ENCODE measurements at regions not wholly inside any gene's neighbourhood (a gene's known extent, or its start where the extent isn't known, plus 50 kb on each side); places are given as distances from the start of the nearest gene placed in this dataset.

GRCh38 chr22:27660306-27660705 is 141.2 kb downstream of the MN1 start:
- ATAC-seq (ENCODE audit: low read depth) (no peak), DNase-seq (no peak)
- H3K4me1 ChIP-seq (ENCODE audit: control insufficient read depth in 2 of 2, insufficient read depth in 2 of 2, low read length in 2 of 2) = no peaks in the 10 kb centered on the region
- H3K27me3 Mint-ChIP-seq = peaks cover 4% of the 10 kb centered on the region
- no peak overlapping the region for H3K4me2 ChIP-seq (replicated peaks; ENCODE audit: low read depth, low read length, poor library complexity, severe bottlenecking)
- POLR2A ChIA-PET = no interaction called here
- no peaks in the 10 kb centered on the region for H3K36me3 ChIP-seq (replicated peaks in 1 of 2; ENCODE audit: control extremely low read depth in 1 of 2, control insufficient read depth in 1 of 2, extremely low read depth in 1 of 2, insufficient read depth in 2 of 2, low read length in 1 of 2)
- H2AFZ ChIP-seq (ENCODE audit: insufficient read depth, low read depth, low read length, poor library complexity, severe bottlenecking) = no peak overlapping the region
- CTCF ChIA-PET = interaction anchor here (0.7 kb wide), 1 partner anchor 65 kb away, joined by 3 read pairs; no protein-coding TSS in a partner anchor
- H4K20me1 ChIP-seq (ENCODE audit: control insufficient read depth, insufficient read depth, low read length, poor library complexity, severe bottlenecking) = no peaks in the 10 kb centered on the region
- no peaks in the 10 kb centered on the region for H3K79me2 ChIP-seq (ENCODE audit: control insufficient read depth, insufficient read depth, low read length)
- H3K4me3 ChIP-seq (ENCODE audit: control extremely low read depth in 1 of 5, extremely low read depth in 1 of 5, insufficient read depth in 1 of 5, low read depth in 2 of 5, low read length in 4 of 5) = no peak overlapping the region
- H3K27ac Mint-ChIP-seq = no peak overlapping the region
- no peak overlapping the region for H3K27ac ChIP-seq (ENCODE audit: low read length in 2 of 2)
- H3K27me3 ChIP-seq (replicated peaks in 1 of 4; ENCODE audit: control extremely low read depth in 1 of 4, control insufficient read depth in 3 of 4, insufficient read depth in 4 of 4, low read length in 3 of 4) = no peaks in the 10 kb centered on the region
- peaks cover 12% of the 10 kb centered on the region for H3K9me3 Mint-ChIP-seq (ENCODE audit: insufficient read depth)
- peaks cover 0 to 13% (median 11%) of the 10 kb centered on the region in 3 donors for H3K9me3 ChIP-seq (ENCODE audit: control extremely low read depth in 1 of 3, control insufficient read depth in 2 of 3, insufficient read depth in 1 of 3, low read length in 2 of 3)
- H3K4me3 Mint-ChIP-seq = no peak overlapping the region
- WGBS (ENCODE audit: insufficient coverage) = no CpG with 5 or more reads among the region's 10 CpGs
- H3K4me1 Mint-ChIP-seq = no peaks in the 10 kb centered on the region
- no peak for TF ChIP-seq CTCF (IDR thresholded peaks at IDR 0.05)
- H3K9ac ChIP-seq (ENCODE audit: low read length) = no peak overlapping the region
- intact Hi-C loops (cut with micrococcal nuclease) = no loop called here

GRCh38 chr22:27662359-27663301 is 138.9 kb downstream of the MN1 start:
- H3K4me1 Mint-ChIP-seq = no peaks in the 10 kb centered on the region
- intact Hi-C loops (cut with micrococcal nuclease) = no loop called here
- DNase-seq = no peak
- no peak for ATAC-seq (ENCODE audit: low read depth)
- TF ChIP-seq CTCF (IDR thresholded peaks at IDR 0.05) (no peak), EZH2 (IDR thresholded peaks at IDR 0.05; ENCODE audit: borderline replicate concordance, insufficient read depth, low read depth, low read length, poor library complexity, severe bottlenecking) (no peak)
- no peak overlapping the region for H3K4me2 ChIP-seq (replicated peaks; ENCODE audit: low read depth, low read length, poor library complexity, severe bottlenecking)
- H3K9me3 Mint-ChIP-seq (ENCODE audit: insufficient read depth) = peaks cover 4% of the 10 kb centered on the region
- no peaks in the 10 kb centered on the region for H3K27me3 ChIP-seq (replicated peaks in 1 of 4; ENCODE audit: control extremely low read depth in 1 of 4, control insufficient read depth in 3 of 4, insufficient read depth in 4 of 4, low read length in 3 of 4)
- 83% methylated on average over 12 of the region's 13 CpGs for WGBS (ENCODE audit: insufficient coverage)
- no peak overlapping the region for H3K4me3 ChIP-seq (ENCODE audit: control extremely low read depth in 1 of 5, extremely low read depth in 1 of 5, insufficient read depth in 1 of 5, low read depth in 2 of 5, low read length in 4 of 5)
- ChIA-PET CTCF (no interaction called here), POLR2A (no interaction called here)
- H3K27me3 Mint-ChIP-seq = peaks cover 6% of the 10 kb centered on the region
- no peaks in the 10 kb centered on the region for H3K4me1 ChIP-seq (ENCODE audit: control insufficient read depth in 2 of 2, insufficient read depth in 2 of 2, low read length in 2 of 2)
- no peaks in the 10 kb centered on the region for H4K20me1 ChIP-seq (ENCODE audit: control insufficient read depth, insufficient read depth, low read length, poor library complexity, severe bottlenecking)
- H3K9me3 ChIP-seq (ENCODE audit: control extremely low read depth in 1 of 3, control insufficient read depth in 2 of 3, insufficient read depth in 1 of 3, low read length in 2 of 3) = peaks cover 0 to 25% (median 4%) of the 10 kb centered on the region in 3 donors
- no peak overlapping the region for H3K27ac Mint-ChIP-seq
- H3K79me2 ChIP-seq (ENCODE audit: control insufficient read depth, insufficient read depth, low read length) = no peaks in the 10 kb centered on the region
- no peak overlapping the region for H3K27ac ChIP-seq (ENCODE audit: low read length in 2 of 2)
- no peak overlapping the region for H3K9ac ChIP-seq (ENCODE audit: low read length)
- no peaks in the 10 kb centered on the region for H3K36me3 ChIP-seq (replicated peaks in 1 of 2; ENCODE audit: control extremely low read depth in 1 of 2, control insufficient read depth in 1 of 2, extremely low read depth in 1 of 2, insufficient read depth in 2 of 2, low read length in 1 of 2)
- no peak overlapping the region for H2AFZ ChIP-seq (ENCODE audit: insufficient read depth, low read depth, low read length, poor library complexity, severe bottlenecking)
- H3K4me3 Mint-ChIP-seq = no peak overlapping the region
